Ishikawa (cell line): ENCODE measurements at regions not wholly inside any gene's neighbourhood (a gene's known extent, or its start where the extent isn't known, plus 50 kb on each side); places are given as distances from the start of the nearest gene placed in this dataset.

ENCODE experiments used
- CEBPB ChIP-seq: IDR thresholded peaks from 2 replicates; pipeline ENCODE4 v1.6.1; 2012
- CREB1 ChIP-seq: IDR thresholded peaks from 2 replicates; pipeline ENCODE4 v1.6.1; 2012; ENCODE audit warnings: low read depth
- EGR1 ChIP-seq: IDR thresholded peaks from 2 replicates; pipeline ENCODE4 v1.6.1; 2012
- EP300 ChIP-seq: IDR thresholded peaks from 2 replicates; pipeline ENCODE4 v1.6.1; 2012; ENCODE audit warnings: borderline replicate concordance
- FOXM1 ChIP-seq: IDR thresholded peaks from 2 replicates; pipeline ENCODE4 v1.6.1; 2012; ENCODE audit warnings: low read depth, borderline replicate concordance
- MAX ChIP-seq: IDR thresholded peaks from 2 replicates; pipeline ENCODE4 v1.6.1; 2012
- NFIC ChIP-seq: IDR thresholded peaks from 2 replicates; pipeline ENCODE4 v1.6.1; 2012
- RAD21 ChIP-seq: IDR thresholded peaks from 2 replicates; pipeline ENCODE4 v1.6.1; 2012; ENCODE audit warnings: low read depth
- REST ChIP-seq: IDR thresholded peaks from 2 replicates; pipeline ENCODE4 v1.6.1; 2012; ENCODE audit warnings: low read depth, mild to moderate bottlenecking
- TAF1 ChIP-seq: IDR thresholded peaks from 2 replicates; pipeline ENCODE4 v1.6.1; 2012; ENCODE audit warnings: low read depth, mild to moderate bottlenecking
- TCF12 ChIP-seq: IDR thresholded peaks from 2 replicates; pipeline ENCODE4 v1.6.1; 2012; ENCODE audit warnings: low read depth
- TEAD4 ChIP-seq: IDR thresholded peaks from 2 replicates; pipeline ENCODE4 v1.6.1; 2012
- USF1 ChIP-seq: IDR thresholded peaks from 2 replicates; pipeline ENCODE4 v1.6.1; 2012
- YY1 ChIP-seq: IDR thresholded peaks from 2 replicates; pipeline ENCODE4 v1.6.1; 2012; ENCODE audit warnings: low read depth
- ZBTB7A ChIP-seq: IDR thresholded peaks from 2 replicates; pipeline ENCODE4 v1.6.1; 2012; ENCODE audit warnings: low read depth

GRCh38 chr1:198829356-198829755 is 190.5 kb downstream of the PTPRC start:
- no peak for TF ChIP-seq EGR1
- no peak for TF ChIP-seq TEAD4

- TF ChIP-seq RAD21 (no peak; the same call in 1 of the 2 replicates), CEBPB (no peak), CREB1 (no peak), TAF1 (no peak)
Measured at GRCh38 chr1:198829944-198830343, 191.1 kb downstream of the PTPRC start.

GRCh38 chr1:198830412-198830811 is 191.6 kb downstream of the PTPRC start:
- TF ChIP-seq MAX: no peak
- TF ChIP-seq TEAD4: no peak
- TF ChIP-seq CREB1: no peak
- TF ChIP-seq USF1: no peak
- TF ChIP-seq EGR1: no peak
- TF ChIP-seq YY1: no peak
- no peak for TF ChIP-seq RAD21
- no peak for TF ChIP-seq ZBTB7A

- TF ChIP-seq YY1: no peak
- TF ChIP-seq MAX: no peak
- TF ChIP-seq EGR1: no peak
- TF ChIP-seq TEAD4: no peak
- no peak for TF ChIP-seq CREB1
- no peak for TF ChIP-seq EP300
Measured at GRCh38 chr1:198833706-198834503, 195.1 kb downstream of the PTPRC start.

- TF ChIP-seq YY1 (no peak), FOXM1 (no peak), EGR1 (no peak), TCF12 (no peak)
Measured at GRCh38 chr1:198837278-198838021, 198.6 kb downstream of the PTPRC start.

- TF ChIP-seq REST (no peak), EGR1 (no peak), USF1 (no peak), MAX (no peak), ZBTB7A (no peak), RAD21 (no peak), TCF12 (no peak), CREB1 (no peak), NFIC (no peak), TEAD4 (no peak), TAF1 (no peak), EP300 (no peak)
Measured at GRCh38 chr1:198838022-198838342, 199.1 kb downstream of the PTPRC start.

- TF ChIP-seq EP300 (no peak), NFIC (no peak), USF1 (no peak), TAF1 (no peak), MAX (no peak), TEAD4 (no peak), RAD21 (no peak), CREB1 (no peak), YY1 (no peak), ZBTB7A (no peak), EGR1 (no peak)
Measured at GRCh38 chr1:198841477-198841876, 202.6 kb downstream of the PTPRC start.

GRCh38 chr1:198842686-198843085 is 203.8 kb downstream of the PTPRC start:
- TF ChIP-seq NFIC: no peak
- TF ChIP-seq TAF1: no peak
- TF ChIP-seq EP300: no peak
- TF ChIP-seq CREB1: no peak
- TF ChIP-seq RAD21: no peak
- TF ChIP-seq ZBTB7A: no peak
- TF ChIP-seq TCF12: no peak
- no peak for TF ChIP-seq MAX
- no peak for TF ChIP-seq EGR1
- TF ChIP-seq FOXM1: no peak
- no peak for TF ChIP-seq CEBPB
- no peak for TF ChIP-seq YY1
- no peak for TF ChIP-seq USF1
- no peak for TF ChIP-seq TEAD4
- TF ChIP-seq REST: no peak
